OCI-LY7 (cell line): ENCODE measurements at regions not wholly inside any gene's neighbourhood (a gene's known extent, or its start where the extent isn't known, plus 50 kb on each side); places are given as distances from the start of the nearest gene placed in this dataset.

Source experiments
- EZH2phosphoT487 ChIP-seq: fragments of 200-600 bp; sonication (generic); IDR thresholded peaks from 2 replicates; pipeline ENCODE4 v1.6.1; 2018; ENCODE audit warnings: low read depth, borderline replicate concordance, mild to moderate bottlenecking, mixed run types, antibody characterized with exemption, low read length, moderate library complexity, mixed read lengths
- TF ChIP-seq, protein P1 (sequence below): fragments of 200-600 bp; sonication (generic); conservative IDR thresholded peaks from 2 replicates; pipeline ENCODE4 v1.5.1; 2014; ENCODE audit warnings: mild to moderate bottlenecking, antibody characterized with exemption, low read length, moderate library complexity, mixed read lengths

DNA sequence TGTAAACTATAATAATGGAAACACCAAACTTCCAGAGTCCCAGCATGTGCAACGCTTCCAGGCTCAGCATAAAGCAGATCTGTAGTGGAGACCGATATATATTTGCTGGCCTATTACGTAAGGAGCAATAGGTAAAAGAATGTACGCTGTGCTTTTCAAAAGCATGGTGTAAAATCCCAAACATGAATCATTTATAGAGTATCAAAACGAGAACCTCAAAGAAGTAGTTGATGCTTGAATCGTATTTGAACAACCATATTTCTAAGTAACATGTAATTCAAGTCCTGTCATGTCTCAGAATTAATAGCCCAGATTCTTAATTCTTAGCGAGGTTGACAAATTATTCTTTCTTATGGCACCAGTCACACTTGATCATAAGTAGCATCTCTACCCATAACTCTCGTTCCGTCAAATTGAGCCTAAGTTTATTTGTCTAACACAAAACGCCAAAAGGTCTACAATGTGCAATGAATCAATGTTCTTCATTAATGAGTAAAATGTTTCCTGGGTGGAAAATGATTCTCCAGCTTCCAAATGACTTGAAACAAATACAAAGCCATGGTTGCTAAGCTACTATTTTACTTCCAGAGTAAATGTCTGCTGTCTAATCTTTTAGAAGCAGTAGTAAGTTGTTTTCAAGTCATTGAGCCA lies 811.5 kb upstream of the FRG1 start:
- TF ChIP-seq, protein P1, sequence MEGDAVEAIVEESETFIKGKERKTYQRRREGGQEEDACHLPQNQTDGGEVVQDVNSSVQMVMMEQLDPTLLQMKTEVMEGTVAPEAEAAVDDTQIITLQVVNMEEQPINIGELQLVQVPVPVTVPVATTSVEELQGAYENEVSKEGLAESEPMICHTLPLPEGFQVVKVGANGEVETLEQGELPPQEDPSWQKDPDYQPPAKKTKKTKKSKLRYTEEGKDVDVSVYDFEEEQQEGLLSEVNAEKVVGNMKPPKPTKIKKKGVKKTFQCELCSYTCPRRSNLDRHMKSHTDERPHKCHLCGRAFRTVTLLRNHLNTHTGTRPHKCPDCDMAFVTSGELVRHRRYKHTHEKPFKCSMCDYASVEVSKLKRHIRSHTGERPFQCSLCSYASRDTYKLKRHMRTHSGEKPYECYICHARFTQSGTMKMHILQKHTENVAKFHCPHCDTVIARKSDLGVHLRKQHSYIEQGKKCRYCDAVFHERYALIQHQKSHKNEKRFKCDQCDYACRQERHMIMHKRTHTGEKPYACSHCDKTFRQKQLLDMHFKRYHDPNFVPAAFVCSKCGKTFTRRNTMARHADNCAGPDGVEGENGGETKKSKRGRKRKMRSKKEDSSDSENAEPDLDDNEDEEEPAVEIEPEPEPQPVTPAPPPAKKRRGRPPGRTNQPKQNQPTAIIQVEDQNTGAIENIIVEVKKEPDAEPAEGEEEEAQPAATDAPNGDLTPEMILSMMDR: no peak
- no peak for TF ChIP-seq EZH2phosphoT487
